ENCODE measurements at regions not wholly inside any gene's neighbourhood (a gene's known extent, or its start where the extent isn't known, plus 50 kb on each side); places are given as distances from the start of the nearest gene placed in this dataset.
A peak's percentile ranks its signal among the peaks of the same experiment; 100 is the strongest.

- TF ChIP-seq CTCF (IDR thresholded peaks at IDR 0.05; ENCODE audit: borderline replicate concordance), result no peak
- Histone ChIP-seq H3K4me3 (no peak overlapping the region), H3K4me1 (no peaks in the 10 kb centered on the region), H3K9me3 (replicated peaks) (peaks cover 14% of the 10 kb centered on the region), H3K27me3 (ENCODE audit: low read depth) (no peaks in the 10 kb centered on the region), H3K36me3 (no peaks in the 10 kb centered on the region), H3K27ac (replicated peaks) (no peak overlapping the region)
- intact Hi-C loops (cut with micrococcal nuclease), result no loop called here
- DNase-seq, result no peak
Measured at GRCh38 chr2:225136552-225136951, 94.3 kb upstream of the DOCK10 start.

GRCh38 chr2:225131898-225132297, 89.6 kb upstream of the DOCK10 start:
- no peak for TF ChIP-seq CTCF (IDR thresholded peaks at IDR 0.05; ENCODE audit: borderline replicate concordance)
- DNase-seq, result no peak
- no peaks in the 10 kb centered on the region for H3K4me1 ChIP-seq
- H3K4me3 ChIP-seq, result no peak overlapping the region
- intact Hi-C loops (cut with micrococcal nuclease), result no loop called here
- no peaks in the 10 kb centered on the region for H3K27me3 ChIP-seq (ENCODE audit: low read depth)
- H3K9me3 ChIP-seq (replicated peaks), result no peaks in the 10 kb centered on the region
- no peak overlapping the region for H3K27ac ChIP-seq (replicated peaks)
- H3K36me3 ChIP-seq, result no peaks in the 10 kb centered on the region

GRCh38 chr2:225130093-225130492, 87.8 kb upstream of the DOCK10 start:
- Histone ChIP-seq H3K4me1 (no peaks in the 10 kb centered on the region), H3K9me3 (replicated peaks) (no peaks in the 10 kb centered on the region), H3K4me3 (no peak overlapping the region), H3K27ac (replicated peaks) (no peak overlapping the region), H3K27me3 (ENCODE audit: low read depth) (no peaks in the 10 kb centered on the region), H3K36me3 (no peaks in the 10 kb centered on the region)
- intact Hi-C loops (cut with micrococcal nuclease), result no loop called here
- TF ChIP-seq CTCF (IDR thresholded peaks at IDR 0.05; ENCODE audit: borderline replicate concordance), result no peak
- no peak for DNase-seq

GRCh38 chr2:225124311-225125017, 82.2 kb upstream of the DOCK10 start:
- no peaks in the 10 kb centered on the region for H3K4me1 ChIP-seq
- intact Hi-C loops (cut with micrococcal nuclease), result no loop called here
- TF ChIP-seq CTCF (IDR thresholded peaks at IDR 0.05; ENCODE audit: borderline replicate concordance), result no peak

GRCh38 chr2:225122583-225123486, 80.6 kb upstream of the DOCK10 start:
- intact Hi-C loops (cut with micrococcal nuclease), result no loop called here
- Histone ChIP-seq H3K36me3 (no peaks in the 10 kb centered on the region), H3K4me3 (no peak overlapping the region), H3K27me3 (ENCODE audit: low read depth) (no peaks in the 10 kb centered on the region), H3K4me1 (no peaks in the 10 kb centered on the region), H3K9me3 (replicated peaks) (no peaks in the 10 kb centered on the region), H3K27ac (replicated peaks) (no peak overlapping the region)
- DNase-seq, result no peak
- TF ChIP-seq CTCF (IDR thresholded peaks at IDR 0.05; ENCODE audit: borderline replicate concordance), result peak; percentile 39

More at GRCh38 chr2:225124311-225125017, 82.2 kb upstream of the DOCK10 start:
- Histone ChIP-seq H3K27me3 (ENCODE audit: low read depth) (no peaks in the 10 kb centered on the region), H3K36me3 (no peaks in the 10 kb centered on the region), H3K27ac (replicated peaks) (no peak overlapping the region), H3K9me3 (replicated peaks) (no peaks in the 10 kb centered on the region), H3K4me3 (no peak overlapping the region)
- DNase-seq, result no peak

Measured in left ventricle myocardium inferior (tissue), 1 donor.